HCT116 (cell line): ENCODE measurements at regions not wholly inside any gene's neighbourhood (a gene's known extent, or its start where the extent isn't known, plus 50 kb on each side); places are given as distances from the start of the nearest gene placed in this dataset.

Experiments used
- ATAC-seq: fragments of 200-7000 bp; cut with Tn5 transposase; 2 replicates; pipeline ENCODE4 v1.9.1; 2020; ENCODE audit warnings: mild to moderate bottlenecking, moderate library complexity
- BruUV-seq: library from RNA; stranded (reverse); fragments of 400-500 nt; replicated peaks from 2 replicates; lab custom pipeline; 2021; lab: Mats Ljungman, UMichigan
- CTCF ChIA-PET: fragments of 300-600 bp; sonication (Branson Sonifier 250); formaldehyde crosslinking; loops from one replicate; lab custom pipeline; 2021; ENCODE audit warnings: antibody characterized with exemption; lab: Charles Lee
- POLR2A ChIA-PET: fragments of 300-600, 350-600 bp; sonication (Branson Sonifier 250); formaldehyde crosslinking; loops from one replicate; lab custom pipeline; 2021; ENCODE audit warnings: antibody characterized with exemption; lab: Charles Lee
- RAD21 ChIA-PET, 2 experiments: fragments of 300-600 bp; sonication (Branson Sonifier 250); formaldehyde crosslinking; loops; one replicate each; lab custom pipeline; 2023; ENCODE audit warnings: low total read pairs in 2 of 2; ENCODE audit not compliant: uncharacterized antibody in 2 of 2, unreplicated experiment in 2 of 2, low non-redundant PET in 1 of 2; lab: Charles Lee
- DNase-seq: peaks from one replicate; pipeline ENCODE4 v3.0.0-alpha.2; 2010; ENCODE audit warnings: low read depth, low spot score
- H2AFZ ChIP-seq: fragments of 200-600 bp; shearing (Covaris generic), sonication (generic); 2 replicates; pipeline ENCODE4 v1.6.1; 2017; ENCODE audit warnings: low read depth, mixed run types, mixed read lengths, antibody characterized with exemption, low read length; ENCODE audit not compliant: poor library complexity, severe bottlenecking
- H3K27ac ChIP-seq: 2 replicates; pipeline ENCODE4 v1.5.1; 2012; ENCODE audit warnings: low read depth, low read length
- H3K27me3 ChIP-seq: fragments of 200-600 bp; sonication (generic); 2 replicates; pipeline ENCODE4 v1.6.1; 2016; ENCODE audit warnings: mixed run types, low read length, mixed read lengths; ENCODE audit not compliant: insufficient read depth
- H3K36me3 ChIP-seq, 2 experiments: fragments of 200-500 bp in 1 of 2; fragments of 200-600 bp in 1 of 2; sonication (Bioruptor generic) in 1 of 2; sonication (generic) in 1 of 2; 2 replicates each; pipeline versions ENCODE4 v1.5.1 to v1.6.1; 2014 to 2016; ENCODE audit warnings: low read length in 2 of 2, inconsistent platforms in 1 of 2, mixed read lengths in 1 of 2, mixed run types in 1 of 2; ENCODE audit not compliant: insufficient read depth in 2 of 2, control insufficient read depth in 1 of 2
- H3K4me1 ChIP-seq, 2 experiments: fragments of 200-600 bp in 1 of 2; sonication (generic) in 1 of 2; 2 replicates each; pipeline versions ENCODE4 v1.5.1 to v1.6.1; 2012 to 2017; ENCODE audit warnings: low read length in 2 of 2, inconsistent platforms in 1 of 2, mild to moderate bottlenecking in 1 of 2, mixed read lengths in 1 of 2, mixed run types in 1 of 2, moderate library complexity in 1 of 2; ENCODE audit not compliant: insufficient read depth in 2 of 2, control insufficient read depth in 1 of 2
- H3K4me2 ChIP-seq: fragments of 200-600 bp; sonication (generic); 2 replicates; pipeline ENCODE4 v1.6.1; 2017; ENCODE audit warnings: mixed run types, low read length, mixed read lengths
- H3K4me3 ChIP-seq, 2 experiments: fragments of 200-600 bp in 1 of 2; sonication (generic) in 1 of 2; replicated peaks in 1 of 2; 2 replicates each; pipeline ENCODE4 v1.5.1; 2011 to 2016; ENCODE audit warnings: low read length in 2 of 2, control low read depth in 1 of 2, low read depth in 1 of 2, mild to moderate bottlenecking in 1 of 2, mixed read lengths in 1 of 2, mixed run types in 1 of 2
- H3K79me2 ChIP-seq: fragments of 200-600 bp; sonication (generic); 2 replicates; pipeline ENCODE4 v1.6.1; 2017; ENCODE audit warnings: mild to moderate bottlenecking, mixed run types, low read length, moderate library complexity, mixed read lengths; ENCODE audit not compliant: insufficient read depth
- H3K9ac ChIP-seq: fragments of 200-600 bp; sonication (generic); 2 replicates; pipeline ENCODE4 v1.6.1; 2016; ENCODE audit warnings: low read length, mixed read lengths
- H3K9me2 ChIP-seq: fragments of 200-600 bp; sonication (generic), shearing (Covaris generic); 2 replicates; pipeline ENCODE4 v1.6.1; 2017; ENCODE audit warnings: mixed run types, mild to moderate bottlenecking, moderate library complexity; ENCODE audit not compliant: insufficient read depth
- H3K9me3 ChIP-seq, 2 experiments: fragments of 200-500 bp in 1 of 2; fragments of 200-600 bp in 1 of 2; sonication (Bioruptor generic) in 1 of 2; sonication (generic) in 1 of 2; 2 replicates each; pipeline ENCODE4 v1.6.1; 2014 to 2017; ENCODE audit warnings: low read length in 2 of 2, mixed read lengths in 2 of 2, inconsistent platforms in 1 of 2, low read depth in 1 of 2, mild to moderate bottlenecking in 1 of 2, mixed run types in 1 of 2, moderate library complexity in 1 of 2; ENCODE audit not compliant: control insufficient read depth in 1 of 2, insufficient read depth in 1 of 2
- H4K20me1 ChIP-seq: fragments of 200-600 bp; sonication (generic), shearing (Covaris generic); 2 replicates; pipeline ENCODE4 v1.6.1; 2017; ENCODE audit warnings: mixed run types, mild to moderate bottlenecking, moderate library complexity; ENCODE audit not compliant: insufficient read depth
- CBX3 ChIP-seq: IDR thresholded peaks from 2 replicates; pipeline ENCODE4 v1.6.1; 2012; ENCODE audit warnings: low read depth
- EZH2phosphoT487 ChIP-seq: fragments of 200-600 bp; IDR thresholded peaks from 2 replicates; pipeline ENCODE4 v1.6.1; 2018; ENCODE audit warnings: antibody characterized with exemption, borderline replicate concordance
- POLR2A ChIP-seq: IDR thresholded peaks from 2 replicates; pipeline ENCODE4 v1.7.0; 2011; ENCODE audit warnings: borderline replicate concordance; ENCODE audit not compliant: insufficient read depth, insufficient read length; ENCODE audit errors: extremely low read depth
- SP1 ChIP-seq: IDR thresholded peaks from 2 replicates; pipeline ENCODE4 v1.6.1; 2012; ENCODE audit warnings: low read depth
- intact Hi-C: fragments of 100-400 bp; cut with micrococcal nuclease; formaldehyde crosslinking; loops from 2 replicates; pipeline ENCODE4 v1.10.0; 2022
- TF ChIP-seq, protein P1 (sequence below): IDR thresholded peaks from 2 replicates; pipeline ENCODE4 v1.6.1; 2011; ENCODE audit warnings: mild to moderate bottlenecking, low read length, moderate library complexity; ENCODE audit not compliant: insufficient replicate concordance; ENCODE audit errors: extremely low read depth

GRCh38 chr2:136334967-136335366 lies 217.0 kb upstream of the CXCR4 start:
- no TSS peak for BruUV-seq
- no peak overlapping the region for H3K27ac ChIP-seq

DNA sequence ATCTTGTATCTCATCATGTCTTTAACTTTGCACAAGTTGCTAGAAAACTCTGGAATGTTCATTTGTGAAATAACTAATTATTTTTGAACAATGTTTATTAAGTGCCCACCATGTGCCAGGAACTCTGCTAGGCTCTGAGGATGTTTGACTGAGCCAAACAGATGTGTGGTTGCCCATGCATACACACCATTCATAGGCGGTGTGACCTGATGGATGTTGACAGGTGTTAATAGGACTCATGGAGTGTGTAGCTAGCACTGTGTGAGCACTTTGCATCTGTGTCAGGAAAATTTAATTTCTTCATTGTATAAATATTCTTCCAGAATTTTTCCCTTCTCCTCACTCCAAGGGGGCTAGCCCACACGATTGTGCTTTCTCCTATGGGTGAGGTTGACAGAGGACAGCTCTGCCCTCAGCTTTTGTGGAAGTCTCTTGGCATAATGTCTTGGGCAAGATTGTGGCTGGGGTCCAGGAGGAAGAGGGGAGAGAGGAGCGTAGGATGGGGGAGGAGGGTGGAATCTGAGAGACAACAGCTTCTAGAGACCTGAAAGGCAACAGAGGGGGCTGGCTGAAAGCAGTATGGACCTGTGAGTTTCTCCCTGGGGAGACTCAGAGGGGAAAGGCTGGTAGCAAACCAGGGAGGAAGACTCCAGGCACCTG lies 214.6 kb upstream of the CXCR4 start:
- Histone ChIP-seq H3K9ac (no peak overlapping the region), H3K79me2 (no peaks in the 10 kb centered on the region), H3K4me3 (no peak overlapping the region), H3K4me1 (peaks cover under 1 to 2% of the 10 kb centered on the region in 2 experiments; a peak in 3 of 4 replicates), H3K36me3 (no peaks in the 10 kb centered on the region), H3K27ac (no peak overlapping the region), H2AFZ (no peak overlapping the region), H3K9me3 (no peaks in the 10 kb centered on the region), H3K4me2 (no peak overlapping the region), H3K27me3 (no peaks in the 10 kb centered on the region; the same call in 1 of the 2 replicates), H4K20me1 (no peaks in the 10 kb centered on the region), H3K9me2 (no peaks in the 10 kb centered on the region)
- no peak for DNase-seq
- no TSS peak for BruUV-seq
- CTCF ChIA-PET, result no interaction called here
- intact Hi-C loops, result no loop called here
- POLR2A ChIA-PET, result no interaction called here
- ATAC-seq, result no peak
- TF ChIP-seq, protein P1, sequence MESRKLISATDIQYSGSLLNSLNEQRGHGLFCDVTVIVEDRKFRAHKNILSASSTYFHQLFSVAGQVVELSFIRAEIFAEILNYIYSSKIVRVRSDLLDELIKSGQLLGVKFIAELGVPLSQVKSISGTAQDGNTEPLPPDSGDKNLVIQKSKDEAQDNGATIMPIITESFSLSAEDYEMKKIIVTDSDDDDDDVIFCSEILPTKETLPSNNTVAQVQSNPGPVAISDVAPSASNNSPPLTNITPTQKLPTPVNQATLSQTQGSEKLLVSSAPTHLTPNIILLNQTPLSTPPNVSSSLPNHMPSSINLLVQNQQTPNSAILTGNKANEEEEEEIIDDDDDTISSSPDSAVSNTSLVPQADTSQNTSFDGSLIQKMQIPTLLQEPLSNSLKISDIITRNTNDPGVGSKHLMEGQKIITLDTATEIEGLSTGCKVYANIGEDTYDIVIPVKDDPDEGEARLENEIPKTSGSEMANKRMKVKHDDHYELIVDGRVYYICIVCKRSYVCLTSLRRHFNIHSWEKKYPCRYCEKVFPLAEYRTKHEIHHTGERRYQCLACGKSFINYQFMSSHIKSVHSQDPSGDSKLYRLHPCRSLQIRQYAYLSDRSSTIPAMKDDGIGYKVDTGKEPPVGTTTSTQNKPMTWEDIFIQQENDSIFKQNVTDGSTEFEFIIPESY, result no peak
- RAD21 ChIA-PET, result no interaction called here

More at GRCh38 chr2:136334967-136335366, 217.0 kb upstream of the CXCR4 start:
- no peaks in the 10 kb centered on the region for H3K4me1 ChIP-seq
- H2AFZ ChIP-seq, result no peak overlapping the region
- H3K27me3 ChIP-seq, result no peaks in the 10 kb centered on the region; the same call in 1 of the 2 replicates
- H3K9me3 ChIP-seq, result no peaks in the 10 kb centered on the region
- no peak overlapping the region for H3K4me3 ChIP-seq
- no peaks in the 10 kb centered on the region for H4K20me1 ChIP-seq
- H3K9ac ChIP-seq, result no peak overlapping the region
- CTCF ChIA-PET, result no interaction called here
- POLR2A ChIA-PET, result no interaction called here
- H3K79me2 ChIP-seq, result no peaks in the 10 kb centered on the region
- no peak overlapping the region for H3K4me2 ChIP-seq
- ATAC-seq (no peak), DNase-seq (no peak)
- no peak for TF ChIP-seq CBX3
- TF ChIP-seq EZH2phosphoT487, result no peak
- no peak for TF ChIP-seq SP1
- no peak for TF ChIP-seq POLR2A
- no peaks in the 10 kb centered on the region for H3K9me2 ChIP-seq
- intact Hi-C loops, result no loop called here
- no peaks in the 10 kb centered on the region for H3K36me3 ChIP-seq
- RAD21 ChIA-PET, result no interaction called here
